ENCODE measurements at regions not wholly inside any gene's neighbourhood (a gene's known extent, or its start where the extent isn't known, plus 50 kb on each side); places are given as distances from the start of the nearest gene placed in this dataset.

DNA sequence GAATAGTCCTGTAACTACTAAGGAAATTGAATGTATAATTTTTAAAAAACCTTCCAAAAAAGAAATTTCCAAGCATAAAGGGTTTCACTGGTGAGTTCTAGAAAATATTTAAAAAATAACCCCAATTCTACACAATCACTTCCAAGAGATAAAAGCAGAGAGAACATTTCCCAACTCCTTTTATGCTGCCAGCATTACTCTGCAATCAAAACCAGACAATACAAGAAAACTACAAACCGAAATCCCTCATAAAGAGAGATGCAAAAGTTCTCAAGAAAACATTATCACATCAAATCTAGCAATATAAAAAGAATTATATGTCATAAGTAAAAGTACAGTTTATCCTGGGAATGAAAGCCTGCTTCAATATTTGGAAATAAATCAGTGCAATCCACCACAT is 84.8 kb downstream of the OAT start:
- TF ChIP-seq, protein P1, sequence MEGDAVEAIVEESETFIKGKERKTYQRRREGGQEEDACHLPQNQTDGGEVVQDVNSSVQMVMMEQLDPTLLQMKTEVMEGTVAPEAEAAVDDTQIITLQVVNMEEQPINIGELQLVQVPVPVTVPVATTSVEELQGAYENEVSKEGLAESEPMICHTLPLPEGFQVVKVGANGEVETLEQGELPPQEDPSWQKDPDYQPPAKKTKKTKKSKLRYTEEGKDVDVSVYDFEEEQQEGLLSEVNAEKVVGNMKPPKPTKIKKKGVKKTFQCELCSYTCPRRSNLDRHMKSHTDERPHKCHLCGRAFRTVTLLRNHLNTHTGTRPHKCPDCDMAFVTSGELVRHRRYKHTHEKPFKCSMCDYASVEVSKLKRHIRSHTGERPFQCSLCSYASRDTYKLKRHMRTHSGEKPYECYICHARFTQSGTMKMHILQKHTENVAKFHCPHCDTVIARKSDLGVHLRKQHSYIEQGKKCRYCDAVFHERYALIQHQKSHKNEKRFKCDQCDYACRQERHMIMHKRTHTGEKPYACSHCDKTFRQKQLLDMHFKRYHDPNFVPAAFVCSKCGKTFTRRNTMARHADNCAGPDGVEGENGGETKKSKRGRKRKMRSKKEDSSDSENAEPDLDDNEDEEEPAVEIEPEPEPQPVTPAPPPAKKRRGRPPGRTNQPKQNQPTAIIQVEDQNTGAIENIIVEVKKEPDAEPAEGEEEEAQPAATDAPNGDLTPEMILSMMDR (IDR thresholded peaks at IDR 0.05; ENCODE audit: insufficient read depth in 1 of 2, low read depth in 1 of 2, low read length in 1 of 2, severe bottlenecking in 1 of 2, unreplicated experiment in 1 of 2), result no peak
- Histone ChIP-seq H3K9me3 (no peaks in the 10 kb centered on the region), H3K4me1 (no peaks in the 10 kb centered on the region), H3K27me3 (replicated peaks; ENCODE audit: control insufficient read depth, insufficient read depth, low read length) (no peaks in the 10 kb centered on the region; the same call in 1 of the 2 replicates), H3K4me3 (ENCODE audit: low read depth, low read length) (no peak overlapping the region), H3K36me3 (ENCODE audit: control insufficient read depth, insufficient read depth, low read length) (no peaks in the 10 kb centered on the region)
- H3K27me3 Mint-ChIP-seq (ENCODE audit: insufficient read depth, unreplicated experiment), result peaks cover 2% of the 10 kb centered on the region
- intact Hi-C loops (cut with micrococcal nuclease; ENCODE audit: unreplicated experiment), result no loop called here
- no peaks in the 10 kb centered on the region for H3K4me1 Mint-ChIP-seq (ENCODE audit: low read depth, unreplicated experiment)
- H3K4me3 Mint-ChIP-seq (ENCODE audit: unreplicated experiment), result no peak overlapping the region
- DNase-seq, result no peak
- CTCF ChIA-PET, result no interaction called here
- H3K27ac Mint-ChIP-seq (ENCODE audit: unreplicated experiment), result no peak overlapping the region
- POLR2A ChIA-PET, result no interaction called here
- H3K36me3 Mint-ChIP-seq (ENCODE audit: insufficient read depth, unreplicated experiment), result no peaks in the 10 kb centered on the region
- no TSS peak for BruUV-seq (replicated peaks)
- peaks cover 23% of the 10 kb centered on the region for H3K9me3 Mint-ChIP-seq (ENCODE audit: unreplicated experiment)

DNA sequence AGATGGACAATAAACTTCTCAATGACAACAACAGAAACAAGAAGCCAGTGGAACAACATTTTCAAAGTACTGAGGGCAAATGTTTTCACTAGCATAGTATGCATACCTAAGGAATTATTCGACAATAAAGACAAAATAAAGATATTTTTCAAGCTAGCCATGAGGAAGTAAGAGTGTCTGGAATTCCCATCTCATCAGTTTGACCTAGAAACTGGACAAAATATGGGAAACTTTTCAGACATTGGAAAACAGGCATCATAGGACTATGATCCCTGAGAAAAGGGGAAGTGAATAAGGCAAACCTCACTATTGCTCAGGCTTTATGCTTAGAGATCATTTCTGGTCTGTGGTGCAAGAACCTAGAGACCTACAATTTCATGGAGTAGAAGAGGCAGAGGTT is 86.3 kb downstream of the OAT start:
- TF ChIP-seq, protein P1 (IDR thresholded peaks at IDR 0.05; ENCODE audit: insufficient read depth in 1 of 2, low read depth in 1 of 2, low read length in 1 of 2, severe bottlenecking in 1 of 2, unreplicated experiment in 1 of 2), result no peak
- CTCF ChIA-PET, result no interaction called here
- H3K27me3 Mint-ChIP-seq (ENCODE audit: insufficient read depth, unreplicated experiment), result peaks cover 2% of the 10 kb centered on the region
- no peaks in the 10 kb centered on the region for H3K9me3 ChIP-seq
- POLR2A ChIA-PET, result no interaction called here
- peaks cover 23% of the 10 kb centered on the region for H3K9me3 Mint-ChIP-seq (ENCODE audit: unreplicated experiment)
- H3K36me3 Mint-ChIP-seq (ENCODE audit: insufficient read depth, unreplicated experiment), result no peaks in the 10 kb centered on the region
- no peaks in the 10 kb centered on the region for H3K36me3 ChIP-seq (ENCODE audit: control insufficient read depth, insufficient read depth, low read length)
- DNase-seq, result no peak
- H3K4me3 Mint-ChIP-seq (ENCODE audit: unreplicated experiment), result no peak overlapping the region
- H3K4me3 ChIP-seq (ENCODE audit: low read depth, low read length), result no peak overlapping the region
- intact Hi-C loops (cut with micrococcal nuclease; ENCODE audit: unreplicated experiment), result no loop called here
- no peaks in the 10 kb centered on the region; the same call in 1 of the 2 replicates for H3K27me3 ChIP-seq (replicated peaks; ENCODE audit: control insufficient read depth, insufficient read depth, low read length)
- no peaks in the 10 kb centered on the region for H3K4me1 ChIP-seq
- no peak overlapping the region for H3K27ac Mint-ChIP-seq (ENCODE audit: unreplicated experiment)
- no peaks in the 10 kb centered on the region for H3K4me1 Mint-ChIP-seq (ENCODE audit: low read depth, unreplicated experiment)
- no TSS peak for BruUV-seq (replicated peaks)

DNA sequence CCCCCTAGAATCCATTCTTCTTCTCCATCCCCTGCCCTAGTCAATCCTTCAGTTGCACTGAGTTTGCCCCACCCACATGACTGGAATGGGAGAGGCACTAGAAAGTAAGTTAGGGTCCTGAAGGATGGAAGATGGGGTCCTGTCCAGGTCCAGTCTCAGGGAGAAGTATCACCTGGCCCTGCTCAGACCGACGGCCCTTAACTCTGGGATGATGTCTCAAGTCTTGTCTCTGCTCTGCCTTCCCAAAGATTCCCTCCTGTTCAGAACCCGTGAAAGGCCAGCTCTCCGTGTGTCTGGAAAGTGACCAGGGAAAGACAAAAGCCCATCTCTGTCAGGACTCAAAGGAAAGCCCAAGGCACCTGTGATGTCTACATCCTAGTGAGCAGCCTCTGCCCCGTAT is 88.8 kb downstream of the OAT start:
- peaks cover 12% of the 10 kb centered on the region for H3K9me3 Mint-ChIP-seq (ENCODE audit: unreplicated experiment)
- Histone ChIP-seq H3K9me3 (no peaks in the 10 kb centered on the region), H3K4me1 (no peaks in the 10 kb centered on the region), H3K36me3 (ENCODE audit: control insufficient read depth, insufficient read depth, low read length) (no peaks in the 10 kb centered on the region), H3K4me3 (ENCODE audit: low read depth, low read length) (no peak overlapping the region), H3K27me3 (replicated peaks; ENCODE audit: control insufficient read depth, insufficient read depth, low read length) (no peaks in the 10 kb centered on the region; the same call in 1 of the 2 replicates)
- ChIA-PET CTCF (no interaction called here), POLR2A (no interaction called here)
- intact Hi-C loops (cut with micrococcal nuclease; ENCODE audit: unreplicated experiment), result no loop called here
- BruUV-seq (replicated peaks), result no TSS peak
- peaks cover 6% of the 10 kb centered on the region for H3K27me3 Mint-ChIP-seq (ENCODE audit: insufficient read depth, unreplicated experiment)
- TF ChIP-seq, protein P1 (IDR thresholded peaks at IDR 0.05; ENCODE audit: insufficient read depth in 1 of 2, low read depth in 1 of 2, low read length in 1 of 2, severe bottlenecking in 1 of 2, unreplicated experiment in 1 of 2), result no peak
- no peak overlapping the region for H3K27ac Mint-ChIP-seq (ENCODE audit: unreplicated experiment)
- H3K36me3 Mint-ChIP-seq (ENCODE audit: insufficient read depth, unreplicated experiment), result no peaks in the 10 kb centered on the region
- DNase-seq, result no peak
- H3K4me1 Mint-ChIP-seq (ENCODE audit: low read depth, unreplicated experiment), result no peaks in the 10 kb centered on the region
- H3K4me3 Mint-ChIP-seq (ENCODE audit: unreplicated experiment), result no peak overlapping the region
